Osteocyte (in vitro differentiated cells): ENCODE measurements at regions not wholly inside any gene's neighbourhood (a gene's known extent, or its start where the extent isn't known, plus 50 kb on each side); places are given as distances from the start of the nearest gene placed in this dataset.

Source experiments
- DNase-seq: peaks from one replicate; pipeline ENCODE4 v3.0.0; 2021; ENCODE audit warnings: mixed read lengths; ENCODE audit not compliant: unreplicated experiment; ENCODE audit errors: extremely low spot score
- H3K27ac Mint-ChIP-seq: one replicate; pipeline ENCODE4 v1.8.0; 2021; ENCODE audit warnings: mild to moderate bottlenecking, mixed read lengths; ENCODE audit not compliant: unreplicated experiment
- H3K27me3 Mint-ChIP-seq: one replicate; pipeline ENCODE4 v1.8.0; 2021; ENCODE audit warnings: mixed read lengths; ENCODE audit not compliant: unreplicated experiment
- H3K36me3 Mint-ChIP-seq: one replicate; pipeline ENCODE4 v1.8.0; 2021; ENCODE audit warnings: mixed read lengths; ENCODE audit not compliant: unreplicated experiment
- H3K4me1 Mint-ChIP-seq: one replicate; pipeline ENCODE4 v1.8.0; 2021; ENCODE audit warnings: mixed read lengths; ENCODE audit not compliant: unreplicated experiment
- H3K4me3 Mint-ChIP-seq: one replicate; pipeline ENCODE4 v1.8.0; 2021; ENCODE audit warnings: mild to moderate bottlenecking, moderate library complexity, mixed read lengths; ENCODE audit not compliant: unreplicated experiment
- H3K9me3 Mint-ChIP-seq: one replicate; pipeline ENCODE4 v1.8.0; 2021; ENCODE audit warnings: mixed read lengths; ENCODE audit not compliant: unreplicated experiment
- CTCF ChIP-seq: fragments of 200-600 bp; sonication (generic); IDR thresholded peaks from 2 replicates; pipeline ENCODE4 v1.5.0; 2021; ENCODE audit warnings: antibody characterized with exemption, mild to moderate bottlenecking, moderate library complexity

- Mint-ChIP-seq H3K9me3 (no peaks in the 10 kb centered on the region), H3K27me3 (peaks cover 28% of the 10 kb centered on the region), H3K36me3 (no peaks in the 10 kb centered on the region), H3K27ac (no peak overlapping the region), H3K4me3 (no peak overlapping the region), H3K4me1 (no peaks in the 10 kb centered on the region)
- TF ChIP-seq CTCF = no peak
- no peak for DNase-seq
These were observed 63.0 kb upstream of the VRK1 start for GRCh38 chr14:96734076-96734622.

GRCh38 chr14:96735526-96735925 lies 61.7 kb upstream of the VRK1 start:
- Mint-ChIP-seq H3K4me1 (no peaks in the 10 kb centered on the region), H3K4me3 (no peak overlapping the region), H3K36me3 (no peaks in the 10 kb centered on the region), H3K9me3 (no peaks in the 10 kb centered on the region), H3K27me3 (peaks cover 41% of the 10 kb centered on the region), H3K27ac (no peak overlapping the region)
- TF ChIP-seq CTCF = no peak
- no peak for DNase-seq

- Mint-ChIP-seq H3K27ac (no peak overlapping the region), H3K27me3 (peaks cover 49% of the 10 kb centered on the region), H3K36me3 (no peaks in the 10 kb centered on the region), H3K9me3 (no peaks in the 10 kb centered on the region), H3K4me1 (peaks cover 1% of the 10 kb centered on the region), H3K4me3 (no peak overlapping the region)
- DNase-seq = no peak
- TF ChIP-seq CTCF = no peak
These were observed 60.7 kb upstream of the VRK1 start for GRCh38 chr14:96736439-96736838.

GRCh38 chr14:96737881-96738280 lies 59.3 kb upstream of the VRK1 start:
- Mint-ChIP-seq H3K4me1 (peaks cover 5% of the 10 kb centered on the region), H3K27me3 (peaks cover 59% of the 10 kb centered on the region), H3K4me3 (no peak overlapping the region)

More at GRCh38 chr14:96737881-96738280, 59.3 kb upstream of the VRK1 start:
- no peak for DNase-seq
- TF ChIP-seq CTCF = no peak
- Mint-ChIP-seq H3K27ac (no peak overlapping the region), H3K36me3 (no peaks in the 10 kb centered on the region), H3K9me3 (no peaks in the 10 kb centered on the region)
